Cardiac muscle cell (in vitro differentiated cells and primary cell): ENCODE measurements at regions not wholly inside any gene's neighbourhood (a gene's known extent, or its start where the extent isn't known, plus 50 kb on each side); places are given as distances from the start of the nearest gene placed in this dataset.
A peak's percentile ranks its signal among the peaks of the same experiment; 100 is the strongest.
"Not testable (repeated sequence)": the region's sequence is repeated elsewhere in the genome, so short reads cannot be mapped to it uniquely, and the experiment has no call there.

ENCODE experiments used
- DNase-seq, 2 donors: peaks; one replicate each; pipeline versions ENCODE4 v3.0.0 to v3.0.0-alpha.2; 2010 to 2017; ENCODE audit warnings: low read depth in 1 of 2, low spot score in 1 of 2
- H3K27ac ChIP-seq: fragments of 200-600 bp; sonication (generic); 2 replicates; pipeline ENCODE4 v1.5.1; 2016
- H3K27me3 ChIP-seq: fragments of 200-600 bp; sonication (generic); 2 replicates; pipeline ENCODE4 v1.6.0; 2016; ENCODE audit warnings: control low read depth
- H3K36me3 ChIP-seq: fragments of 200-600 bp; sonication (generic); 2 replicates; pipeline ENCODE4 v1.5.1; 2016; ENCODE audit warnings: control low read depth
- H3K4me1 ChIP-seq: fragments of 200-600 bp; sonication (generic); 2 replicates; pipeline ENCODE4 v1.8.1; 2017; ENCODE audit warnings: low read depth, mild to moderate bottlenecking, mixed run types
- H3K4me3 ChIP-seq: fragments of 200-600 bp; sonication (generic); 2 replicates; pipeline ENCODE4 v1.5.1; 2016; ENCODE audit warnings: mild to moderate bottlenecking
- H3K9me3 ChIP-seq: fragments of 200-600 bp; sonication (generic); 2 replicates; pipeline ENCODE4 v1.5.1; 2017; ENCODE audit warnings: low read depth, mild to moderate bottlenecking, control low read depth
- TF ChIP-seq, protein P1 (sequence below): IDR thresholded peaks from 2 replicates; pipeline ENCODE4 v1.5.1; 2012; ENCODE audit warnings: low read depth, mild to moderate bottlenecking, low read length

DNA sequence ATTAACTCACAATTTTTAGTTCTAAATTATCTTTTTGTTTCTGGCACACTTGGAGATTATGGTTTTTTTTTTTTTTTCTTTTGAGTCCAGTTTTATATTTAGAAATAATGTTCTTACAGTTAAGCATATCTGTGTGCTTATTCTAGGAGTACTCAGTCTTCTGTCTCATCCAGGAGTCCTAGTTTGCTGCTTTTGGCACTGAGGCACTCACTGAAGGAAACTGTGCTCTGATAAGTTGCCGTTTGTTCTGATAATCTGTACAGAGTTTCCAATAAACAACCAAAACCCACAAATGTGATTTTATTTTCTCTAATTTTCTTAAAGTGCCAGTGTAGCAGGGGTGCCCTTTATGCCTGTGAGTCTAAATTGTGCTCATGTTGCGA, 251.0 kb downstream of the LRRC70 start:
- H3K9me3 ChIP-seq, result no peaks in the 10 kb centered on the region
- no peaks in the 10 kb centered on the region for H3K36me3 ChIP-seq
- no peak for DNase-seq
- H3K4me1 ChIP-seq, result no peaks in the 10 kb centered on the region
- no peak overlapping the region for H3K27ac ChIP-seq
- TF ChIP-seq, protein P1, sequence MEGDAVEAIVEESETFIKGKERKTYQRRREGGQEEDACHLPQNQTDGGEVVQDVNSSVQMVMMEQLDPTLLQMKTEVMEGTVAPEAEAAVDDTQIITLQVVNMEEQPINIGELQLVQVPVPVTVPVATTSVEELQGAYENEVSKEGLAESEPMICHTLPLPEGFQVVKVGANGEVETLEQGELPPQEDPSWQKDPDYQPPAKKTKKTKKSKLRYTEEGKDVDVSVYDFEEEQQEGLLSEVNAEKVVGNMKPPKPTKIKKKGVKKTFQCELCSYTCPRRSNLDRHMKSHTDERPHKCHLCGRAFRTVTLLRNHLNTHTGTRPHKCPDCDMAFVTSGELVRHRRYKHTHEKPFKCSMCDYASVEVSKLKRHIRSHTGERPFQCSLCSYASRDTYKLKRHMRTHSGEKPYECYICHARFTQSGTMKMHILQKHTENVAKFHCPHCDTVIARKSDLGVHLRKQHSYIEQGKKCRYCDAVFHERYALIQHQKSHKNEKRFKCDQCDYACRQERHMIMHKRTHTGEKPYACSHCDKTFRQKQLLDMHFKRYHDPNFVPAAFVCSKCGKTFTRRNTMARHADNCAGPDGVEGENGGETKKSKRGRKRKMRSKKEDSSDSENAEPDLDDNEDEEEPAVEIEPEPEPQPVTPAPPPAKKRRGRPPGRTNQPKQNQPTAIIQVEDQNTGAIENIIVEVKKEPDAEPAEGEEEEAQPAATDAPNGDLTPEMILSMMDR, result no peak
- H3K4me3 ChIP-seq, result no peak overlapping the region
- H3K27me3 ChIP-seq, result no peaks in the 10 kb centered on the region

DNA sequence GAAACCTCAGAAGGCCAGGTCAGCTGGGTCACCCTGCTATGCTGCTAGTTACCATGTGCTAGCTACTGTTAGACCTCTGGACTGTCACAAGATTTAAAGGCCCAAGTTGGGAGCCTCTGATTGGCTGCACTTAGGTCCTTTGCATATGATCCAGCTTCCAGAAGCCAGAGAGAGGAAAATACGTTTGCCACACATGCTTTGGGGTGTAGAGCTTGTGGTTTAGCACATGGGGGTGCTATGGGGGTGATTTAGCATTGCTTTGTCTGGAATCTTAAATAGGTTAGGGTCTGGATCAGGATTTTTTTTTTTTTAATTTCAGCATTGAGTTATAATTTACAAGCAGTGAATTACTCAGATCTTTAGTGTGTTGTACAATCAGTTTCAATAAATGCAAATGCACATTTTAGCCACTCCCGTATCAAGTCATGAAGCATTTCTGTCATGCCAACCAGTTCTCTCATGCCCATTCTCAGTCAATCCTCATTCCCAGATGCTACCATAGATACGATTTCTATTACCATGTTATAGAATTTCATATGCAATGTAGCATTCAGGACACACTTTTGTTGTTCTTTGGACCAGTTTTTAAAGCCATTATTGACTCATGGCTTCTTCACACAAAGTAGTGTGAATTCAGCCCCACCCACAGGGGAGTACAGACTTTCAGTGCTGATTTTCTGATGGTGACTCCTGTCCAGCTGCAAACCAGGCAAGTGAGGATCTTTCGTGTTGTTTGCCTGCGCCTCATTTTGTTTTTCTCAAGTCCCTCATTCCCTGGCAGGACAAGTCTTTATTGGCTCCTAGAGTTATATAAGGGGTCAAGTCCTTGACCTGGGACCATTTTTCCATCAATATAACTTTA, 250.4 kb downstream of the LRRC70 start:
- no peak overlapping the region for H3K4me3 ChIP-seq
- no peak overlapping the region for H3K27ac ChIP-seq
- TF ChIP-seq, protein P1, result no peak
- H3K9me3 ChIP-seq, result no peaks in the 10 kb centered on the region
- H3K27me3 ChIP-seq, result no peaks in the 10 kb centered on the region
- DNase-seq, result no peak
- no peaks in the 10 kb centered on the region for H3K36me3 ChIP-seq
- H3K4me1 ChIP-seq, result no peaks in the 10 kb centered on the region

DNA sequence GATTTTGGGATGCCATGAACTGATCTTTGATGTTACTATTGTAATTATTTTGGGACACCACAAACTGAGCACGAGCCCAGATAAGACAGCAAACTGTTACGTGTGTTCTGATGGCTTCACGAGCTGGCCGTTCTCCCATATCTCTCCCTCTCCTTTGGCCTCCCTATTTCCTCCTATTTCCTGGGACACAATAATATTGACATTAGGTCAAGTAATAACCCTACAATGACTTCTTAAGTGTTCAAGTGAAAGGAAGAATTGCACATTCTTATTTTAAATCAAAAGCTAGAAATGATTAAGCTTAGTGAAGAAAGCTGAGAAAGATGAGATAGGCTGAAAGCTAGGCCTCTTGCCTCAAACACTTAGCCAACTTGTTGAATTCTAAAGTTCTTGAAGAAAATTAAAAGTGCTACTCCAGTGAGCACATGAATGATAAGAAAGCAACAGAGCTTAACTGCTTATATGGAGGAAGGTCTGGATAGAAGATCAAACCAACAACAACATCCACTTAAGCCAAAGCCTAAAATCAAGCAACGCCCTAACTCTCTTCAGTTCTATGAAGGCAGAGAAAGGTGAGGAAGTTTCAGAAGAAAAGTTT, 247.1 kb downstream of the LRRC70 start:
- H3K36me3 ChIP-seq, result no peaks in the 10 kb centered on the region
- H3K27ac ChIP-seq, result no peak overlapping the region
- H3K4me3 ChIP-seq, result no peak overlapping the region
- TF ChIP-seq, protein P1, result no peak
- H3K9me3 ChIP-seq, result no peaks in the 10 kb centered on the region
- H3K4me1 ChIP-seq, result no peaks in the 10 kb centered on the region
- no peaks in the 10 kb centered on the region for H3K27me3 ChIP-seq
- no peak for DNase-seq

DNA sequence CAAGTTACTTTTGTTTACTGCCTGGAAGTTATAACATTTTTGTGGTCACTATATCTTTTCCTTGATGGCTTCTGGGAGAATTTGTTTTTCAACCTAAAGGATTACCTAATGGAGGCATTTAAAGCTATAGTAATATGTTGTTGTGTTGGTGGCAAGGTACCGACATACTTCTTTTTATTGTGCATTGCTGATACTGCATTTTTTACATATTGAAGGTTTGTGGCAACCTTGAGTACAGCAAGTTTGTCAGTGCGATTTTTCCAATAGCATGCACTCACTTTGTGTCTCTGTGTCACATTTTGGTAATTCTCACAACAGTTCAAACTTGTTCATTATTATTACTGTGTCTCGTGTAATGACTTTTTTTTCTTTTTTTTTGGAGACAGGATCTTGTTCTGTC, 246.3 kb downstream of the LRRC70 start:
- no peaks in the 10 kb centered on the region for H3K9me3 ChIP-seq
- DNase-seq, result peak in 1 of 2 donors; percentile 3
- TF ChIP-seq, protein P1, result no peak

DNA sequence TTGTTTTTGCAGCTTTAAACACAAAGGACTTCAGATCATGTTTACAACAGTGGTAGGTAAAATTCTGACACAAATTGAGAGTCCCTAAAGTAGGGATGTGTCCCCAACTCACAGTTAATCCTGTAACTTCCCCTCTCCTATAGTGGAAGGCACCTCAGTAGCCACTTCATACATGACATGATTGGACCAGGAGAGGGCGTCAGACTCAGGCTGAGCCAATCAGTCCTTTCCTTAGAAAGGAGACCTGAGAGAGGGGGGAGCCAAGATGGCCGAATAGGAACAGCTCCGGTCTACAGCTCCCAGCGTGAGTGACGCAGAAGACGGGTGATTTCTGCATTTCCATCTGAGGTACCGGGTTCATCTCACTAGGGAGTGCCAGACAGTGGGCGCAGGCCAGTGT, 238.4 kb downstream of the LRRC70 start:
- not testable (repeated sequence) for H3K27ac ChIP-seq, H3K4me3 ChIP-seq, H3K9me3 ChIP-seq, DNase-seq, H3K27me3 ChIP-seq, H3K36me3 ChIP-seq, H3K4me1 ChIP-seq

More for the DNA sequence above, 246.3 kb downstream of the LRRC70 start:
- Histone ChIP-seq H3K27ac (no peak overlapping the region), H3K4me3 (no peak overlapping the region), H3K27me3 (no peaks in the 10 kb centered on the region), H3K4me1 (no peaks in the 10 kb centered on the region), H3K36me3 (no peaks in the 10 kb centered on the region)

DNA sequence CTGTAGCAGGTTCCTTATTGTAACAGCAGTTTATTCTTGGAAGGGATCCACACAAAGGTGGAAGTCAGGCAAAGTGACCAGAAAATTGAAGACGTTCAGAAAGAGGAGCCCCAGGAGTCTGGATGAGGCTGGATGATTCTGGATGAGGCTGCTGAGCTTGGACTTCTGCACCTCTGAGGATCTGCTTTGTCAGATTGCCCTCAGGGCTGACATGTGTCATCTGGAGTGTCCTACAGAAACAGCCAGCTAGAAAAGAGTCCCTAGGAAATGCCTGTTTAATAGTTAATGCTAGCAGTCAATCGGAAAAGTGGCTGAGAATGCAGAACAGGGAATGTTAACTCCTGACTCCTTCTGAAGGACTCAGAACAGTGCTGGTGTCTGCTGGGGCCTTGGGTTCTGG, 236.4 kb downstream of the LRRC70 start:
- no peaks in the 10 kb centered on the region for H3K9me3 ChIP-seq
- H3K4me1 ChIP-seq, result no peaks in the 10 kb centered on the region
- no peak for DNase-seq
- no peak overlapping the region for H3K27ac ChIP-seq
- TF ChIP-seq, protein P1, result no peak
- no peaks in the 10 kb centered on the region for H3K27me3 ChIP-seq
- no peaks in the 10 kb centered on the region for H3K36me3 ChIP-seq
- no peak overlapping the region for H3K4me3 ChIP-seq
